Caco-2 (cell line): ENCODE measurements at regions not wholly inside any gene's neighbourhood (a gene's known extent, or its start where the extent isn't known, plus 50 kb on each side); places are given as distances from the start of the nearest gene placed in this dataset.

Experiments used
- BruUV-seq: library from RNA; stranded (reverse); fragments of 400-500 nt; replicated peaks from 2 replicates; lab custom pipeline; 2021; lab: Mats Ljungman, UMichigan
- CTCF ChIA-PET: fragments of 300-600 bp; sonication (Branson Sonifier 250); formaldehyde crosslinking; loops from one replicate; lab custom pipeline; 2022; ENCODE audit warnings: antibody characterized with exemption; lab: Charles Lee
- POLR2A ChIA-PET: fragments of 300-600 bp; sonication (Branson Sonifier 250); formaldehyde crosslinking; loops from one replicate; lab custom pipeline; 2022; ENCODE audit warnings: antibody characterized with exemption; lab: Charles Lee
- DNase-seq, 2 experiments: peaks; one replicate each; pipeline versions ENCODE4 v3.0.0 to v3.0.0-alpha.2; 2020 to 2022
- H3K27me3 ChIP-seq: replicated peaks from 2 replicates; pipeline ENCODE4 v1.6.0; 2011; ENCODE audit warnings: low read length; ENCODE audit not compliant: control insufficient read depth, insufficient read depth
- H3K36me3 ChIP-seq: 2 replicates; pipeline ENCODE4 v1.5.1; 2011; ENCODE audit warnings: low read length; ENCODE audit not compliant: control insufficient read depth, insufficient read depth
- H3K4me1 ChIP-seq: fragments of 250-450 bp; sonication (Bioruptor Pico); 2 replicates; pipeline ENCODE4 v1.5.1; 2020; ENCODE audit warnings: mild to moderate bottlenecking
- H3K4me3 ChIP-seq: 2 replicates; pipeline ENCODE4 v1.5.1; 2011; ENCODE audit warnings: low read depth, mild to moderate bottlenecking, control low read depth, low read length
- H3K9me3 ChIP-seq: fragments of 250-450 bp; sonication (Bioruptor Pico); 2 replicates; pipeline ENCODE4 v1.5.1; 2020; ENCODE audit warnings: mild to moderate bottlenecking, moderate library complexity
- H3K27ac Mint-ChIP-seq: one replicate; pipeline ENCODE4 v1.8.0; 2022; ENCODE audit warnings: mixed read lengths; ENCODE audit not compliant: unreplicated experiment
- H3K27me3 Mint-ChIP-seq: one replicate; pipeline ENCODE4 v1.8.0; 2022; ENCODE audit warnings: mixed read lengths; ENCODE audit not compliant: insufficient read depth, unreplicated experiment
- H3K36me3 Mint-ChIP-seq: one replicate; pipeline ENCODE4 v1.8.0; 2022; ENCODE audit warnings: mild to moderate bottlenecking, mixed read lengths; ENCODE audit not compliant: insufficient read depth, unreplicated experiment
- H3K4me1 Mint-ChIP-seq: one replicate; pipeline ENCODE4 v1.8.0; 2022; ENCODE audit warnings: low read depth, mixed read lengths; ENCODE audit not compliant: unreplicated experiment
- H3K4me3 Mint-ChIP-seq: one replicate; pipeline ENCODE4 v1.8.0; 2022; ENCODE audit warnings: mild to moderate bottlenecking, moderate library complexity, mixed read lengths; ENCODE audit not compliant: unreplicated experiment
- H3K9me3 Mint-ChIP-seq: one replicate; pipeline ENCODE4 v1.8.0; 2022; ENCODE audit warnings: mixed read lengths; ENCODE audit not compliant: unreplicated experiment
- CTCF ChIP-seq, 2 experiments: fragments of 200-600 bp in 1 of 2; IDR thresholded peaks; 1 replicate in 1 of 2; 2 replicates in 1 of 2; pipeline versions ENCODE4 v1.5.1 to v1.8.0; 2011 to 2022; ENCODE audit warnings: antibody characterized with exemption in 1 of 2, control low read depth in 1 of 2, inconsistent platforms in 1 of 2, low read depth in 1 of 2, low read length in 1 of 2, mild to moderate bottlenecking in 1 of 2, moderate library complexity in 1 of 2; ENCODE audit not compliant: insufficient read depth in 1 of 2, severe bottlenecking in 1 of 2, unreplicated experiment in 1 of 2
- intact Hi-C: fragments of 100-400 bp; cut with micrococcal nuclease; formaldehyde crosslinking; loops from one replicate; pipeline ENCODE4 v1.10.0; 2022; ENCODE audit not compliant: unreplicated experiment

DNA sequence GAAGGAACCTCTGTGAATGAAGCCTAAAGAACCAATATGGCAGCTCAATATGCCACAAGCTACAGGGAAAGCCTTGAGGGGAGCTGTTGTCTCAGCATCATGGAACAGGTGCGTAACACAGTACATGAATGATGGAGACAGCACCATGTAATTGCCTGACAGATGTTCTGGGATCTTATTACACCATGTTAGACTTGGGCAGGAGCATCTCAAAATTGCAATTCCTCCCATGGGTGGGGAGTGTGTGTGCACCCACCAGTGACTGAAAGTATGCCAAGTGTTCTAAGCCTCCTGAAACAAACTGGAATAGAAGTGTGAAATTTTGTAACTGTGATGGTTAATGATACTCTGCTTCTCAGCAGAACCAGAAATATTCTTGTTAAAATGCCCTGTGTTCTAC, 151.0 kb upstream of the SRRM4 start:
- peaks cover 9% of the 10 kb centered on the region for H3K9me3 Mint-ChIP-seq
- Histone ChIP-seq H3K36me3 (no peaks in the 10 kb centered on the region), H3K9me3 (no peaks in the 10 kb centered on the region), H3K4me3 (no peak overlapping the region), H3K27me3 (no peaks in the 10 kb centered on the region), H3K4me1 (no peaks in the 10 kb centered on the region)
- BruUV-seq, result no TSS peak
- POLR2A ChIA-PET, result no interaction called here
- H3K27me3 Mint-ChIP-seq, result peaks cover 12% of the 10 kb centered on the region
- no peak for TF ChIP-seq CTCF (IDR thresholded peaks at IDR 0.05; ENCODE audit: insufficient read depth in 1 of 2, low read depth in 1 of 2, low read length in 1 of 2, severe bottlenecking in 1 of 2, unreplicated experiment in 1 of 2)
- H3K4me3 Mint-ChIP-seq, result no peak overlapping the region
- no peak overlapping the region for H3K27ac Mint-ChIP-seq
- intact Hi-C loops, result no loop called here
- no peaks in the 10 kb centered on the region for H3K36me3 Mint-ChIP-seq
- H3K4me1 Mint-ChIP-seq, result no peaks in the 10 kb centered on the region
- CTCF ChIA-PET, result no interaction called here
- no peak for DNase-seq

DNA sequence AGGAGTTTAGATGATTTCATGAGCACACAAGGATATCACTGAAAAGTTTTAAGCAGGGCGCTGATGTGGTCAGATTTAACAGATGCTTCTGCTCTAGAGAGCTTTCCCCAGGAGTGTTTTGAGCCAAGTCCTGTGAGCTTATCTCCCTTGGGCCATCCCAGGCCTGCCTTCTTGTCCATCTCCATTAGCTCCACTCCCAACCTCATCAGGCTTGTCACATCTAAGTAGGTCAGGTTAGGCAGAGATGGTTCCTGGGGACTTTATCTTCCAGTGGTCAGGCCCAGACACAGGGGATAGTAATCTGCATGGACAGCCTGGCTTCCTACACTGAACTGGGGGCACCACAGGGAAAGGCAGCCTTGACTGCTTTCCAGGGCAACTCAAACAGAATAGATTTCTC, 145.4 kb upstream of the SRRM4 start:
- no TSS peak for BruUV-seq
- Mint-ChIP-seq H3K4me1 (no peaks in the 10 kb centered on the region), H3K36me3 (no peaks in the 10 kb centered on the region), H3K4me3 (no peak overlapping the region), H3K9me3 (no peaks in the 10 kb centered on the region), H3K27me3 (peaks cover 9% of the 10 kb centered on the region), H3K27ac (no peak overlapping the region)
- ChIA-PET POLR2A (no interaction called here), CTCF (interaction anchor here (1.1 kb wide), 1 partner anchor 123 kb away, joined by 3 read pairs; no protein-coding TSS in a partner anchor)
- intact Hi-C loops, result no loop called here
- TF ChIP-seq CTCF (IDR thresholded peaks at IDR 0.05; ENCODE audit: insufficient read depth in 1 of 2, low read depth in 1 of 2, low read length in 1 of 2, severe bottlenecking in 1 of 2, unreplicated experiment in 1 of 2), result no peak
- no peak for DNase-seq
- Histone ChIP-seq H3K27me3 (no peaks in the 10 kb centered on the region), H3K4me3 (no peak overlapping the region), H3K9me3 (no peaks in the 10 kb centered on the region), H3K36me3 (no peaks in the 10 kb centered on the region), H3K4me1 (no peaks in the 10 kb centered on the region)

DNA sequence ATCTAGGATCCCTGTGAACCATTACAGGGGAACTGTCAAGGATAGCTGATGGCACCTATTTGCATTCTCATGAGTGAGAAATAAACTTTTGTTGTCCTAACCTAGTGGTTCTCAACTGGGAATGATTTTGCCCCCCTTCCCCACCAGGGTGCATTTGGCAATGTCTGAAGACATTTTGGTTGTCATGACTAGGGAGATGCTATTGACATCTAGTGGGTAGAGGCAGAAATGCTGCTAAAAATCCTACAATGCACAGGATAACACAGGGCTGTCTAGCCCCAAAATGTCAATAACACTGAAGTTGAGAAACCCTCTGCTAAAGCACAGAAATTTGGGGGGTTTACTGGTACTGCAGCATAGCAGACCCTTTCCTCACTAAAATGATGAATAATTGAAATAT, 140.9 kb upstream of the SRRM4 start:
- H3K27me3 ChIP-seq, result no peaks in the 10 kb centered on the region
- no peak overlapping the region for H3K4me3 Mint-ChIP-seq
- H3K4me3 ChIP-seq, result no peak overlapping the region
- H3K9me3 Mint-ChIP-seq, result no peaks in the 10 kb centered on the region
- H3K27me3 Mint-ChIP-seq, result peaks cover 4% of the 10 kb centered on the region
- H3K9me3 ChIP-seq, result no peaks in the 10 kb centered on the region
- peak; percentile 49 to 55 for TF ChIP-seq CTCF (IDR thresholded peaks at IDR 0.05; ENCODE audit: insufficient read depth in 1 of 2, low read depth in 1 of 2, low read length in 1 of 2, severe bottlenecking in 1 of 2, unreplicated experiment in 1 of 2)
- H3K4me1 Mint-ChIP-seq, result no peaks in the 10 kb centered on the region
- ChIA-PET CTCF (no interaction called here), POLR2A (no interaction called here)
- BruUV-seq, result no TSS peak
- intact Hi-C loops, result loop anchor here (1.0 to 5.0 kb wide), 2 partner anchors 128 to 435 kb away; no protein-coding TSS in a partner anchor
- H3K27ac Mint-ChIP-seq, result no peak overlapping the region
- H3K36me3 Mint-ChIP-seq, result no peaks in the 10 kb centered on the region
- DNase-seq, result peak in 1 of 2 experiments; percentile 36
- no peaks in the 10 kb centered on the region for H3K4me1 ChIP-seq
- no peaks in the 10 kb centered on the region for H3K36me3 ChIP-seq
